WERI-Rb-1 (cell line): ENCODE measurements at regions not wholly inside any gene's neighbourhood (a gene's known extent, or its start where the extent isn't known, plus 50 kb on each side); places are given as distances from the start of the nearest gene placed in this dataset.
"Not testable (repeated sequence)": the region's sequence is repeated elsewhere in the genome, so short reads cannot be mapped to it uniquely, and the experiment has no call there.

ENCODE experiments used
- DNase-seq: peaks from one replicate; pipeline ENCODE4 v3.0.0-alpha.2; 2020
- H3K27ac ChIP-seq: fragments of 250-450 bp; sonication (Bioruptor Pico); 2 replicates; pipeline ENCODE4 v1.5.1; 2020; ENCODE audit warnings: mild to moderate bottlenecking, moderate library complexity
- H3K27me3 ChIP-seq: fragments of 250-450 bp; sonication (Bioruptor Pico); 2 replicates; pipeline ENCODE4 v1.5.1; 2021; ENCODE audit warnings: mild to moderate bottlenecking, low read depth, moderate library complexity; ENCODE audit not compliant: insufficient read depth, severe bottlenecking
- H3K36me3 ChIP-seq: fragments of 250-450 bp; sonication (Bioruptor Pico); 2 replicates; pipeline ENCODE4 v1.5.1; 2020; ENCODE audit warnings: mild to moderate bottlenecking, moderate library complexity
- H3K4me3 ChIP-seq: 2 replicates; pipeline ENCODE4 v1.5.1; 2011; ENCODE audit warnings: low read depth, mild to moderate bottlenecking, control low read depth, low read length
- H3K9me3 ChIP-seq: fragments of 250-450 bp; sonication (Bioruptor Pico); 2 replicates; pipeline ENCODE4 v1.5.1; 2021; ENCODE audit warnings: mild to moderate bottlenecking, moderate library complexity; ENCODE audit not compliant: severe bottlenecking
- CTCF ChIP-seq: IDR thresholded peaks from 2 replicates; pipeline ENCODE4 v1.5.1; 2011; ENCODE audit warnings: low read depth, mild to moderate bottlenecking, control low read depth, inconsistent platforms, low read length

DNA sequence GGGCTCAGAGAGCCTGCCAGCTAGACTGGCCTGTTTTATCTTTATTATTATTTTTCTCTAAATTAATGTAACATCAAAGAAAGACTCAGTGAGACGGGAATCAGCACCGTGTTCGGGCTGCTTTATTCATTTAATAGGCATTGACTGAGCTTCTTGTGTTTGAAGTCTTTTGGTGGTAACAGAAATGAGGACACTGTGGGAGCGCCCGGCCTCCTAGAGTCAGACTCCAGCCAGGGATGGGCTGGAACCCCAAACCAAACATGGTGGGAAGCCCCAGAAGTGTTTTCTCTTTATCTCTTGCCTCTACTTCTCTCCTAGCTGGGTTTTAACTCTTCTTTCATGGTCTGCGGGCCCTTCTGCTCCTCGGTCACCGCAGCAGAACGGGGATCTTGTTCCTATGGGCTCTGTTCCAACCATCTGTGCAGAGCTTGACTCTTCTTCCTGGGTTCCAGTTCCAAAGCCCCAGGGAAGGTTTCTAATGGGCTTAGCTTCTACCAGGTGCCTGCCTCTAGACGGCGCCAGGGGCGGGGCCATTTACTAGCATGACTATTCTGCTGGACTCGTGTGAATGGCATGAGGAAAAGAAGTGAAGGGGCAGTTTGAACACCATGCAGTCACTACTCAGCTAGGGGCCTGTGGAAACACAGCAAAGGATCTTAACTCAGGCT is 123.8 kb downstream of the FGF18 start:
- H3K4me3 ChIP-seq: no peak overlapping the region
- no peak overlapping the region for H3K27ac ChIP-seq
- DNase-seq: no peak
- H3K9me3 ChIP-seq: no peaks in the 10 kb centered on the region
- no peak for TF ChIP-seq CTCF
- H3K27me3 ChIP-seq: peaks cover 12% of the 10 kb centered on the region
- no peaks in the 10 kb centered on the region for H3K36me3 ChIP-seq

DNA sequence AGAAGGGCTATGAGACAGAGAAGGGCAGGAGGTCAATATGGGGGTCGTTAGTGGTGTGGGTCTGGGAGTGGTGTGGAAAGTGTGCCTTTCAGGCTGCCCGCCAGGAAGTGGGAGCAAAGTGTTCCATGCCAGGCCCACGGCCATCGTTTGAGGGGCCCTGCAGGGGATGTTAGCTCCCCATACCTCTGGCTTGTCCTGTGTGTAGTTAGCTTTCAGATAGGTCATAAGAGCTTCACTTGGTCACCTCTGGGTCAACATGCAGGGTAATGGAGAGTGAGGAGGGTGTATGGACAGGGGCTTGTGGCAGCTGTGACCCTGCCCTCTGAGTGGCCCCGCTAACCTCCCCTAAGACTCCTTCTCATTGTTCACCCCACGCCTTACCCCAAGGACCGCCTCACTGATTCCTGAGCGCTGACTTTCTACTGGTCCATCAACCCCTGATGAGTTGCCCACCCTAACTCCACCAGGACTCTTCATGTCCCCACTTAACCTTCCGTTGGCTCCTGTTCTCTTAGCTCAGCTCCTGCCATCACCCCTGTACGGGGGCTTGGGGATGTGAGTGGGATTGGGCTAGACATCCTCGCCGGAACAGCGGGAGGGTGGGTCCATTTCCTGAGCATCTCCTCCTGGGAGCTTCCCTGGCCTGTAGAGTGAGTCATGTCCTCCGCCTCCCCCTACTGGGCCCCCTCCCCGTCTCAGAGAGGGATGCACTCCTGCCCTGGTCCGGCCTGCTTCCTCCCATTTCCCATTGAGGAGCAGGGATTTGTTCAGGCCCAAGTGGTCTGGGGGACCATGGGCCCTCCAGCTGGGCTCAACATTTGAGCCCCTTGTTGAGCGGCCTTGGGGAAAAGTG is 125.7 kb downstream of the FGF18 start:
- no peak overlapping the region for H3K27ac ChIP-seq
- H3K27me3 ChIP-seq: peaks cover 13% of the 10 kb centered on the region
- TF ChIP-seq CTCF: no peak
- H3K4me3 ChIP-seq: no peak overlapping the region
- no peaks in the 10 kb centered on the region for H3K9me3 ChIP-seq
- H3K36me3 ChIP-seq: no peaks in the 10 kb centered on the region
- no peak for DNase-seq

GRCh38 chr5:171549274-171549673 is 129.8 kb downstream of the FGF18 start:
- peaks cover 2% of the 10 kb centered on the region for H3K27me3 ChIP-seq
- H3K9me3 ChIP-seq: no peaks in the 10 kb centered on the region
- H3K27ac ChIP-seq: no peak overlapping the region
- no peaks in the 10 kb centered on the region for H3K36me3 ChIP-seq
- H3K4me3 ChIP-seq: no peak overlapping the region
- TF ChIP-seq CTCF: no peak
- no peak for DNase-seq

- not testable (repeated sequence) for H3K27ac ChIP-seq
- H3K27me3 ChIP-seq: peaks cover 15% of the 10 kb centered on the region
Observed at GRCh38 chr5:171553817-171554216, 134.4 kb downstream of the FGF18 start.

GRCh38 chr5:171555160-171555559 is 135.7 kb downstream of the FGF18 start:
- H3K27ac ChIP-seq: no peak overlapping the region
- H3K36me3 ChIP-seq: no peaks in the 10 kb centered on the region
- no peak for TF ChIP-seq CTCF
- no peak for DNase-seq
- peaks cover 13% of the 10 kb centered on the region for H3K27me3 ChIP-seq
- no peak overlapping the region for H3K4me3 ChIP-seq
- no peaks in the 10 kb centered on the region for H3K9me3 ChIP-seq

More at GRCh38 chr5:171553817-171554216, 134.4 kb downstream of the FGF18 start:
- not testable (repeated sequence) for H3K36me3 ChIP-seq, H3K4me3 ChIP-seq, DNase-seq, H3K9me3 ChIP-seq

GRCh38 chr5:171562822-171563221 is 143.4 kb downstream of the FGF18 start:
- TF ChIP-seq CTCF: no peak
- no peak for DNase-seq
- no peaks in the 10 kb centered on the region for H3K9me3 ChIP-seq
- H3K36me3 ChIP-seq: no peaks in the 10 kb centered on the region
- no peak overlapping the region for H3K27ac ChIP-seq
- H3K27me3 ChIP-seq: no peaks in the 10 kb centered on the region
- no peak overlapping the region for H3K4me3 ChIP-seq
